ENCODE measurements at regions not wholly inside any gene's neighbourhood (a gene's known extent, or its start where the extent isn't known, plus 50 kb on each side); places are given as distances from the start of the nearest gene placed in this dataset.

GRCh38 chr3:72568083-72568482 lies 280.2 kb downstream of the SHQ1 start (continued):
- TF ChIP-seq NANOG (IDR thresholded peaks at IDR 0.05; ENCODE audit: insufficient read depth, low read depth, low read length, poor library complexity, severe bottlenecking) (no peak), MAX (IDR thresholded peaks at IDR 0.05) (no peak), TBP (IDR thresholded peaks at IDR 0.05; ENCODE audit: low read depth, low read length) (no peak), RXRA (IDR thresholded peaks at IDR 0.05; ENCODE audit: insufficient read depth, low read depth, low read length) (no peak)

Measured in H1 (cell line).